ENCODE measurements at regions not wholly inside any gene's neighbourhood (a gene's known extent, or its start where the extent isn't known, plus 50 kb on each side); places are given as distances from the start of the nearest gene placed in this dataset.
"Not testable (repeated sequence)": the region's sequence is repeated elsewhere in the genome, so short reads cannot be mapped to it uniquely, and the experiment has no call there.

GRCh38 chr2:105669384-105669891 lies 75.3 kb upstream of the NCK2 start:
- no peak overlapping the region for H3K27ac ChIP-seq (ENCODE audit: low read depth, low read length)
- no peak for TF ChIP-seq CTCF (IDR thresholded peaks at IDR 0.05; ENCODE audit: low read depth, low read length, poor library complexity, severe bottlenecking)
- TF ChIP-seq EZH2phosphoT487 (IDR thresholded peaks at IDR 0.05; ENCODE audit: borderline replicate concordance, low read length): no peak
- no peaks in the 10 kb centered on the region for H3K36me3 ChIP-seq (ENCODE audit: control insufficient read depth, low read length)
- H3F3A ChIP-seq (ENCODE audit: control insufficient read depth, insufficient read depth): no peaks in the 10 kb centered on the region
- no peaks in the 10 kb centered on the region for H3K27me3 ChIP-seq (ENCODE audit: control insufficient read depth, low read length)
- H3K9me2 ChIP-seq (replicated peaks; ENCODE audit: control insufficient read depth, low read length): no peaks in the 10 kb centered on the region
- no peak overlapping the region for H3K4me2 ChIP-seq (ENCODE audit: low read length)
- H3K79me2 ChIP-seq (ENCODE audit: control insufficient read depth, low read length): no peaks in the 10 kb centered on the region
- H3K4me1 ChIP-seq (ENCODE audit: control insufficient read depth, low read length): no peaks in the 10 kb centered on the region
- H3K4me3 ChIP-seq (ENCODE audit: low read length): no peak overlapping the region
- 0 out of 2 replicates have a peak, but pooled peaks cover 4% of the 10 kb centered on the region for H3K9me3 ChIP-seq (ENCODE audit: control insufficient read depth, insufficient read depth, low read length)
- no peaks in the 10 kb centered on the region for H4K20me1 ChIP-seq (ENCODE audit: control insufficient read depth, insufficient read depth, low read depth, low read length)

GRCh38 chr2:105665480-105665879 lies 79.2 kb upstream of the NCK2 start:
- no peak overlapping the region for H3K4me3 ChIP-seq (ENCODE audit: low read length)
- H3F3A ChIP-seq (ENCODE audit: control insufficient read depth, insufficient read depth): no peaks in the 10 kb centered on the region
- H3K36me3 ChIP-seq (ENCODE audit: control insufficient read depth, low read length): no peaks in the 10 kb centered on the region
- H3K4me1 ChIP-seq (ENCODE audit: control insufficient read depth, low read length): no peaks in the 10 kb centered on the region
- no peaks in the 10 kb centered on the region for H3K9me2 ChIP-seq (replicated peaks; ENCODE audit: control insufficient read depth, low read length)
- no peak overlapping the region for H3K27ac ChIP-seq (ENCODE audit: low read depth, low read length)
- H3K27me3 ChIP-seq (ENCODE audit: control insufficient read depth, low read length): peaks cover 3% of the 10 kb centered on the region; the same call in 1 of the 2 replicates
- no peak overlapping the region for H3K4me2 ChIP-seq (ENCODE audit: low read length)
- H4K20me1 ChIP-seq (ENCODE audit: control insufficient read depth, insufficient read depth, low read depth, low read length): no peaks in the 10 kb centered on the region
- TF ChIP-seq EZH2phosphoT487 (IDR thresholded peaks at IDR 0.05; ENCODE audit: borderline replicate concordance, low read length): no peak
- TF ChIP-seq CTCF (IDR thresholded peaks at IDR 0.05; ENCODE audit: low read depth, low read length, poor library complexity, severe bottlenecking): no peak
- no peaks in the 10 kb centered on the region for H3K79me2 ChIP-seq (ENCODE audit: control insufficient read depth, low read length)
- H3K9me3 ChIP-seq (ENCODE audit: control insufficient read depth, insufficient read depth, low read length): 0 out of 2 replicates have a peak, but pooled peaks cover 4% of the 10 kb centered on the region

GRCh38 chr2:105660489-105660888 lies 84.2 kb upstream of the NCK2 start:
- Histone ChIP-seq H3K4me2 (ENCODE audit: low read length) (no peak overlapping the region), H3K27ac (ENCODE audit: low read depth, low read length) (no peak overlapping the region), H3K4me3 (ENCODE audit: low read length) (no peak overlapping the region), H4K20me1 (ENCODE audit: control insufficient read depth, insufficient read depth, low read depth, low read length) (no peaks in the 10 kb centered on the region), H3K36me3 (ENCODE audit: control insufficient read depth, low read length) (no peaks in the 10 kb centered on the region), H3K79me2 (ENCODE audit: control insufficient read depth, low read length) (no peaks in the 10 kb centered on the region), H3K4me1 (ENCODE audit: control insufficient read depth, low read length) (no peaks in the 10 kb centered on the region), H3F3A (ENCODE audit: control insufficient read depth, insufficient read depth) (no peaks in the 10 kb centered on the region), H3K9me3 (ENCODE audit: control insufficient read depth, insufficient read depth, low read length) (peaks cover 7% of the 10 kb centered on the region; the same call in 1 of the 2 replicates), H3K27me3 (ENCODE audit: control insufficient read depth, low read length) (peaks cover 3% of the 10 kb centered on the region; the same call in 1 of the 2 replicates), H3K9me2 (replicated peaks; ENCODE audit: control insufficient read depth, low read length) (no peaks in the 10 kb centered on the region)
- TF ChIP-seq CTCF (IDR thresholded peaks at IDR 0.05; ENCODE audit: low read depth, low read length, poor library complexity, severe bottlenecking): no peak

GRCh38 chr2:105655723-105656606 lies 88.7 kb upstream of the NCK2 start:
- H4K20me1 ChIP-seq (ENCODE audit: control insufficient read depth, insufficient read depth, low read depth, low read length); H3K79me2 ChIP-seq (ENCODE audit: control insufficient read depth, low read length); H3K27ac ChIP-seq (ENCODE audit: low read depth, low read length); H3F3A ChIP-seq (ENCODE audit: control insufficient read depth, insufficient read depth); H3K4me2 ChIP-seq (ENCODE audit: low read length); H3K4me3 ChIP-seq (ENCODE audit: low read length); H3K27me3 ChIP-seq (ENCODE audit: control insufficient read depth, low read length); H3K9me3 ChIP-seq (ENCODE audit: control insufficient read depth, insufficient read depth, low read length); H3K9me2 ChIP-seq (replicated peaks; ENCODE audit: control insufficient read depth, low read length); H3K4me1 ChIP-seq (ENCODE audit: control insufficient read depth, low read length); H3K36me3 ChIP-seq (ENCODE audit: control insufficient read depth, low read length): not testable (repeated sequence)

All from DOHH2 (cell line).